WERI-Rb-1 (cell line): ENCODE measurements at regions not wholly inside any gene's neighbourhood (a gene's known extent, or its start where the extent isn't known, plus 50 kb on each side); places are given as distances from the start of the nearest gene placed in this dataset.

Experiments used
- DNase-seq: peaks from one replicate; pipeline ENCODE4 v3.0.0-alpha.2; 2020
- H3K27ac ChIP-seq: fragments of 250-450 bp; sonication (Bioruptor Pico); 2 replicates; pipeline ENCODE4 v1.5.1; 2020; ENCODE audit warnings: mild to moderate bottlenecking, moderate library complexity
- H3K27me3 ChIP-seq: fragments of 250-450 bp; sonication (Bioruptor Pico); 2 replicates; pipeline ENCODE4 v1.5.1; 2021; ENCODE audit warnings: mild to moderate bottlenecking, low read depth, moderate library complexity; ENCODE audit not compliant: insufficient read depth, severe bottlenecking
- H3K36me3 ChIP-seq: fragments of 250-450 bp; sonication (Bioruptor Pico); 2 replicates; pipeline ENCODE4 v1.5.1; 2020; ENCODE audit warnings: mild to moderate bottlenecking, moderate library complexity
- H3K4me3 ChIP-seq: 2 replicates; pipeline ENCODE4 v1.5.1; 2011; ENCODE audit warnings: low read depth, mild to moderate bottlenecking, control low read depth, low read length
- H3K9me3 ChIP-seq: fragments of 250-450 bp; sonication (Bioruptor Pico); 2 replicates; pipeline ENCODE4 v1.5.1; 2021; ENCODE audit warnings: mild to moderate bottlenecking, moderate library complexity; ENCODE audit not compliant: severe bottlenecking
- TF ChIP-seq, protein P1 (sequence below): IDR thresholded peaks from 2 replicates; pipeline ENCODE4 v1.5.1; 2011; ENCODE audit warnings: low read depth, mild to moderate bottlenecking, control low read depth, inconsistent platforms, low read length

DNA sequence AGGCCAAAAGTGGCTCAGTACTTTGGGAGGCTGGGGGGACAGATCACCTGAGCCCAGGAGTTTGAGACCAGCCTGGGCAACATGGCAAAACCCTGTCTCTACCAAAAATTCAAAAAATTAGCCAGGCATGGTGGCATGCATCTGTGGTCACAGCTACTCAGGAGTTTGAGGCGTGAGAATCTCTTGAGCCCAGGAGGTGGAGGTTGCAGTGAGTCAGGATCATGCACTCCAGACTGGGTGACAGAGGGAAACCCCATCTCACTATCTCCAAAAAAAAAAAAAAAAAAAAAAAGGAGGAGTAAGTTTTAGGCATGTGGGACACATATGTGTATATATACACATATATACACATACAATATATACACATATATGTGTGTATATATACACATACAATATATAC lies 165.3 kb upstream of the DPYD start:
- no peak overlapping the region for H3K27ac ChIP-seq
- no peak overlapping the region for H3K4me3 ChIP-seq
- no peaks in the 10 kb centered on the region for H3K27me3 ChIP-seq
- no peak for DNase-seq
- H3K9me3 ChIP-seq: no peaks in the 10 kb centered on the region
- H3K36me3 ChIP-seq: no peaks in the 10 kb centered on the region
- TF ChIP-seq, protein P1, sequence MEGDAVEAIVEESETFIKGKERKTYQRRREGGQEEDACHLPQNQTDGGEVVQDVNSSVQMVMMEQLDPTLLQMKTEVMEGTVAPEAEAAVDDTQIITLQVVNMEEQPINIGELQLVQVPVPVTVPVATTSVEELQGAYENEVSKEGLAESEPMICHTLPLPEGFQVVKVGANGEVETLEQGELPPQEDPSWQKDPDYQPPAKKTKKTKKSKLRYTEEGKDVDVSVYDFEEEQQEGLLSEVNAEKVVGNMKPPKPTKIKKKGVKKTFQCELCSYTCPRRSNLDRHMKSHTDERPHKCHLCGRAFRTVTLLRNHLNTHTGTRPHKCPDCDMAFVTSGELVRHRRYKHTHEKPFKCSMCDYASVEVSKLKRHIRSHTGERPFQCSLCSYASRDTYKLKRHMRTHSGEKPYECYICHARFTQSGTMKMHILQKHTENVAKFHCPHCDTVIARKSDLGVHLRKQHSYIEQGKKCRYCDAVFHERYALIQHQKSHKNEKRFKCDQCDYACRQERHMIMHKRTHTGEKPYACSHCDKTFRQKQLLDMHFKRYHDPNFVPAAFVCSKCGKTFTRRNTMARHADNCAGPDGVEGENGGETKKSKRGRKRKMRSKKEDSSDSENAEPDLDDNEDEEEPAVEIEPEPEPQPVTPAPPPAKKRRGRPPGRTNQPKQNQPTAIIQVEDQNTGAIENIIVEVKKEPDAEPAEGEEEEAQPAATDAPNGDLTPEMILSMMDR: no peak

DNA sequence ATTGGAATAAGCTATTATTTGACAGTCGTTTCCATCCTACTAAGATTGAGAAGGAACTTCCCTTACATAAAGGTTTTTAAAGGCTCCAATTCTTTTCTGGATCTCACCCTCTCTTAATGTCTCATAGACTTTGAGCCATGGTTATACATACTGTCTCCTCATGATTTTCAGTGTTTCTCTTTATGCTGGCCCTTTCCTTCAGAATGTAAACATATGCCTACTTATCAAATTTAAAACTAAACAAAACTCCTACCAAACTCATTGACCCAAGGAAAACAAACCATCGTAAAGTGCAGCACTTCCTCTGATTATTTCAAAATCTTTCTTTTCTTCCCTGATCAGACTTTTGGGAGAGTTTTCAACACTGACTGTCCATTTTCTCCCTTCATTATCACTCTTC lies 163.4 kb upstream of the DPYD start:
- DNase-seq: no peak
- H3K9me3 ChIP-seq: no peaks in the 10 kb centered on the region
- no peak overlapping the region for H3K4me3 ChIP-seq
- no peaks in the 10 kb centered on the region for H3K27me3 ChIP-seq
- TF ChIP-seq, protein P1: no peak
- H3K27ac ChIP-seq: no peak overlapping the region
- H3K36me3 ChIP-seq: no peaks in the 10 kb centered on the region

DNA sequence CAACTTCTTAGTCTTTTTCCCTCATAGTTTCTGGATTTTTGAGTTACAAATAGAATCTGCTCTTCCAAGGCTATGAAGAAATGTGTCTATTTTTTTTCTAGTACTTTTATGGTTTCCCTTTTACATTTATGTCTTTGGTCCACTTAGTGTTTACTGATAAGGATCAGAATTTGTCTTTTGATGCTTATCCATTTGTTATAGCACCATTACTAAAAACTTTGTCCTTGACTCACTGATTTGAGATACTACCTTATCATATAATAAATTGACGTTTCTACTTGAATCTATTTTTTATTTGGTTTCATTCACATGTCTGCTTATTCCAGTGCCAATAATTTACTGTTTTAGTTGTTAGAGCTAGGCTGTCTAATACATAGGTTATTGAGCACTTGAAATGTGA lies 161.1 kb upstream of the DPYD start:
- DNase-seq: no peak
- TF ChIP-seq, protein P1: no peak
- no peak overlapping the region for H3K27ac ChIP-seq

DNA sequence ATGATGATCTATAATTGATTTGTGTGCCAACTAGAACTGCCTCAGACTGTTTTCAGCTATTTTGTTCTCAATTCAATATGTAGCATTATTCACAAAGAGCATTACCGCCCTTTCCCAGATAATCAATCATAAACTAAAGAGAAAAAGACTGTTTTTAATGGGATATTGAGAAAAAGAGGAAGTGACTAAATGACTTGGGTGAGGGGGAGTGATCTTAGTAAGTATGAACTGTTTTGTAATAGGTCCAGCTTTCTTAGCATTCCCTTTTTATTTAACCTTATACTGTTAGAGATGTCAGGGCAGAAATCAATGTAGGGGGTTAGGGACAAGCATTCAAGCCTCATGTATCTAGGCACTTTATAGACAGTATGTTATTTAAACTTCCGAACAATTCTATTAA lies 157.8 kb upstream of the DPYD start:
- TF ChIP-seq, protein P1: no peak
- no peak overlapping the region for H3K27ac ChIP-seq

More for the DNA sequence above, 161.1 kb upstream of the DPYD start:
- H3K36me3 ChIP-seq: no peaks in the 10 kb centered on the region
- H3K4me3 ChIP-seq: no peak overlapping the region
- no peaks in the 10 kb centered on the region for H3K27me3 ChIP-seq
- H3K9me3 ChIP-seq: no peaks in the 10 kb centered on the region

DNA sequence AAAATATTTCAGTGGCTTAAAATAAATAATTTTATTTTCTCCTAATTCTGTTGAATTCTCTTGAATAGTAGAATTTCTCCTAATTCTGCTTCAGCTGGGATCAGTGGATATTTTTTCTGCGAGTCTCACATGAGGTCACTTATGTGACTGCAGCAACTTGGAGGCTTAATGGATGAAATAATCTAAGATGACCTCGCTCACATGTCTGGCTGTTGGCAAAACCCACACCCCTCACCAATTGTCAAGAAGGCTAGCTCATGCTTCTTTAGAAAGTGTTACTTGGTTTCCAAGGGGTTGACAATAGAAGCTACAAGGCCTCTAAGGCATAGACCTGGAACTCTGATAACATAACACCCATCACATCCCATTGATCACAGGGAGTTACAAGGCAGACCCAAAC lies 156.9 kb upstream of the DPYD start:
- Histone ChIP-seq H3K9me3 (no peaks in the 10 kb centered on the region), H3K27ac (no peak overlapping the region), H3K4me3 (no peak overlapping the region), H3K27me3 (no peaks in the 10 kb centered on the region), H3K36me3 (no peaks in the 10 kb centered on the region)
- no peak for DNase-seq
- TF ChIP-seq, protein P1: no peak

More for the DNA sequence above, 157.8 kb upstream of the DPYD start:
- H3K27me3 ChIP-seq: no peaks in the 10 kb centered on the region
- no peaks in the 10 kb centered on the region for H3K36me3 ChIP-seq
- no peak overlapping the region for H3K4me3 ChIP-seq
- H3K9me3 ChIP-seq: no peaks in the 10 kb centered on the region
- DNase-seq: no peak

DNA sequence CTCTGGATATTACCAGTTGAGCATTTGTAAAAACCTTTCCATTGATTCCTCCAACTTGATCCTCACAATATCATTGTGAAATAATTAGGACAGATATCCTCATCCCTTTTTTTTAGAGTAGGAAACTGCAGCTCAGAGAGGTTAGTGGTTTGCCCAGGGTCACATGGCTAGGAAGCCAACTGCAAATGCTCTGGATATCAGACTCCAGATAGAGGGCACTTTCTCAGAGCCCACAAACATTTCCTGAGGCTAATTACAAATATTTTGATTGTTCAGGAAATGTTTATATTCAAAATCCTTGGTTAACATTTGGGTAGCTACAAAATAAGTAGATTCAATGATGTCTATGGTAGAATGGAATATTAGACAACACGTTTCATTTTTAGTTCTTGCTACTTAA lies 154.8 kb upstream of the DPYD start:
- Histone ChIP-seq H3K36me3 (no peaks in the 10 kb centered on the region), H3K4me3 (no peak overlapping the region), H3K9me3 (no peaks in the 10 kb centered on the region), H3K27ac (no peak overlapping the region), H3K27me3 (no peaks in the 10 kb centered on the region)
- TF ChIP-seq, protein P1: no peak
- no peak for DNase-seq
